ENCODE measurements at regions not wholly inside any gene's neighbourhood (a gene's known extent, or its start where the extent isn't known, plus 50 kb on each side); places are given as distances from the start of the nearest gene placed in this dataset.

- Histone ChIP-seq H3K27me3 (no peaks in the 10 kb centered on the region), H3K4me3 (no peak overlapping the region)
- TF ChIP-seq CTCF (IDR thresholded peaks at IDR 0.05): no peak
- TF ChIP-seq POLR2A (IDR thresholded peaks at IDR 0.05): no peak
Observed at GRCh38 chr11:133619397-133619796, 87.1 kb upstream of the OPCML start.

GRCh38 chr11:133618544-133618943 is 86.2 kb upstream of the OPCML start:
- Histone ChIP-seq H3K4me3 (no peak overlapping the region), H3K27me3 (no peaks in the 10 kb centered on the region), H3K9me3 (no peaks in the 10 kb centered on the region), H3K36me3 (no peaks in the 10 kb centered on the region), H3K27ac (no peak overlapping the region), H3K4me1 (no peaks in the 10 kb centered on the region)
- TF ChIP-seq POLR2A (IDR thresholded peaks at IDR 0.05) (no peak), CTCF (IDR thresholded peaks at IDR 0.05) (no peak)
- no peak for DNase-seq

More at GRCh38 chr11:133619397-133619796, 87.1 kb upstream of the OPCML start:
- no peak for DNase-seq
- Histone ChIP-seq H3K9me3 (no peaks in the 10 kb centered on the region), H3K4me1 (no peaks in the 10 kb centered on the region), H3K27ac (no peak overlapping the region), H3K36me3 (no peaks in the 10 kb centered on the region)

GRCh38 chr11:133608496-133608895 is 76.2 kb upstream of the OPCML start:
- H3K36me3 ChIP-seq: no peaks in the 10 kb centered on the region
- H3K9me3 ChIP-seq: no peaks in the 10 kb centered on the region
- no peak overlapping the region for H3K4me3 ChIP-seq
- no peak for DNase-seq
- H3K27me3 ChIP-seq: no peaks in the 10 kb centered on the region
- H3K4me1 ChIP-seq: no peaks in the 10 kb centered on the region
- H3K27ac ChIP-seq: no peak overlapping the region
- TF ChIP-seq POLR2A (IDR thresholded peaks at IDR 0.05): no peak
- TF ChIP-seq CTCF (IDR thresholded peaks at IDR 0.05): no peak

- no peak for DNase-seq
- Histone ChIP-seq H3K4me3 (no peak overlapping the region), H3K27ac (no peak overlapping the region), H3K36me3 (no peaks in the 10 kb centered on the region), H3K4me1 (no peaks in the 10 kb centered on the region), H3K9me3 (no peaks in the 10 kb centered on the region), H3K27me3 (no peaks in the 10 kb centered on the region)
- TF ChIP-seq CTCF (IDR thresholded peaks at IDR 0.05): no peak
- TF ChIP-seq POLR2A (IDR thresholded peaks at IDR 0.05): no peak
Observed at GRCh38 chr11:133606124-133606523, 73.8 kb upstream of the OPCML start.

GRCh38 chr11:133605482-133605881 is 73.2 kb upstream of the OPCML start:
- no peaks in the 10 kb centered on the region for H3K36me3 ChIP-seq
- no peaks in the 10 kb centered on the region for H3K9me3 ChIP-seq
- no peaks in the 10 kb centered on the region for H3K27me3 ChIP-seq
- H3K4me3 ChIP-seq: no peak overlapping the region
- H3K4me1 ChIP-seq: no peaks in the 10 kb centered on the region
- no peak for TF ChIP-seq CTCF (IDR thresholded peaks at IDR 0.05)
- no peak for TF ChIP-seq POLR2A (IDR thresholded peaks at IDR 0.05)
- no peak for DNase-seq
- H3K27ac ChIP-seq: no peak overlapping the region

- no peak overlapping the region for H3K27ac ChIP-seq
- no peaks in the 10 kb centered on the region for H3K9me3 ChIP-seq
- no peaks in the 10 kb centered on the region for H3K27me3 ChIP-seq
- H3K4me1 ChIP-seq: no peaks in the 10 kb centered on the region
- H3K4me3 ChIP-seq: no peak overlapping the region
- no peak for DNase-seq
- no peaks in the 10 kb centered on the region for H3K36me3 ChIP-seq
- TF ChIP-seq POLR2A (IDR thresholded peaks at IDR 0.05): no peak
- TF ChIP-seq CTCF (IDR thresholded peaks at IDR 0.05): no peak
Observed at GRCh38 chr11:133601641-133602040, 69.3 kb upstream of the OPCML start.
